Ureter (tissue), 1 donor: ENCODE measurements at regions not wholly inside any gene's neighbourhood (a gene's known extent, or its start where the extent isn't known, plus 50 kb on each side); places are given as distances from the start of the nearest gene placed in this dataset.

ENCODE experiments used
- DNase-seq: peaks from one replicate; pipeline ENCODE4 v3.0.0-alpha.2; 2020; ENCODE audit warnings: low spot score
- donor health status: DM: yes; HTN: yes; CAD: no.

DNA sequence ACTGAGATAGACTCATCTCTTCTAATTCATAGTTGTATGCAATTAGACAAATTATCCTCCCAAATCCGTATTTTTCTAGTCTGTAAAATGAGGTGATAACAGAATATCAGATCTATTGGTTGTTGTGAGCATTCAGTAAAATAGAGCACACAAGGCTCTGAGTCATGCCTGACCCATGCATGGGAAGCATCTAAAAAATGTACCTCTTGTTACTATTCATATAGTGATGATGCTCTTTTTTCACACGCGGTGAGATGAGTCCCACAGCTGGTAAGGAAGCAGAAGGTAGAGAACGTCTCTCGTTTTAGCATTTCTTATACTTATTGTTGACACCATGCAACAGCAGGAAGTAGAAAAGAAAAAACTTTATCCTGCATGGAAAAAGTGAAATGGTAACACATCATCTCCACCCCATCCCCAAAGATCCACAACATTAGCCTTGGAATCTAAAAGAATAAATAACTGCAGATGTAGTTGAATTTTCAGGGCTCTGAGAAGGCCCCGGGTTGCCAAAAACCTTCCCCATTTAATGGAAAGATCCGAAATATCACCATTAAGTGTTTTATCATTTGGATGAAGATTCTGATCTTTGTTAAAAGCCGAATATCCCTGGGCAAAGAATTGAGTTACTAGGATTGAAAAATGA lies 215.6 kb downstream of the TMEM114 start:
- DNase-seq: no peak

DNA sequence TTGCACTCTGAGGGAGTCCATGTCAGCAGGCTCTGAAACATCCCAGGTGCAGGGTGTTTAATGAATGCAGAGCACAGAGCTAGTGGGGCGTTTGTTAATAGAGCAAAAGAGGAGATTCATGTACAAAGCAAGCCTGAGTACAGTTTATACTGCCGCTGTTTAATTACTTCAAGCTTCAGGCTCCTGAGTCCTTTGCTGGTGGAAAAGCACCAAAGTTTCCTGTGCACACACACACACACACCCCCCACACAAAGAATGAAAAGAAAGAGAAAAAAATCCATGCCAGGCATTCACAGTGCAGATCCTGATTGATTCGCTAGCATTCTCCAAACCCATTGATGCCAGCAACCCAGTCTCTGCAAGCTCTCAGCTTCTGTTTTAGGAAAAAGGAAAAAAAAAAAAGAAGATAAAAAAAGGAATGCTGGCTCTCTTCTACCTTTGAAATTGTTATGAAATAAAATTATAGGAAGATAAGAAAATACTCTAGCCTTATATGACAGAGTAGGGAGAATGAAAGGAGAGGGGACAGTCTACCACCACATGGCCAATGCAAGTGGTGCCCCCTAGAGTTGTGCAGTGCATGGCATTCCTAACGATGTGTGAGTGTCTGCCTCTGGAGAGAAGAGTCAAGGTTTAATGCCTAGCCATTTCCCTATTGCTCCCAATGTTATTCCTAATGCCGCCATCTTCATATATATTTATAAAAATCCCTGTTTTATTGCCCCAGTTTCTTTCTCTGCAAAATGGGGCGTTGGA lies 216.5 kb downstream of the TMEM114 start:
- DNase-seq: no peak

DNA sequence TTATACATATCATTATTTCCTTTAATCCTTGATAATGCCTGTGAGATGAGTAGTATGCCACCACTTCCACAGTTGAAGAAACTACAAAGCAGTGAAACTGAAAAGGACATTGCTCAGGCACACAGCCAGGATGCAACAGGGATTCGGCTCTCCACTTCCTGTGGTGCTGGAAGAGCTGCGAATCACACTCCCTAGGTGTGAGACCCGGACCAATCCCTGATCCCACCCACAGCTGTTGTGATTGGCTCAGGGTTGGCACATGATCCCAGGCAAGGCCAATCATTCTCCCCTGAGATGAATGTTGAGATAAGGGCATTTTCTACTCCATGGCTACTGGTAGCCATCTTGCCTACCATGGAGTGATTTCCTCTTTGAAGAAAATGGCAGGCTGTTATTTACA lies 218.2 kb downstream of the TMEM114 start:
- no peak for DNase-seq

DNA sequence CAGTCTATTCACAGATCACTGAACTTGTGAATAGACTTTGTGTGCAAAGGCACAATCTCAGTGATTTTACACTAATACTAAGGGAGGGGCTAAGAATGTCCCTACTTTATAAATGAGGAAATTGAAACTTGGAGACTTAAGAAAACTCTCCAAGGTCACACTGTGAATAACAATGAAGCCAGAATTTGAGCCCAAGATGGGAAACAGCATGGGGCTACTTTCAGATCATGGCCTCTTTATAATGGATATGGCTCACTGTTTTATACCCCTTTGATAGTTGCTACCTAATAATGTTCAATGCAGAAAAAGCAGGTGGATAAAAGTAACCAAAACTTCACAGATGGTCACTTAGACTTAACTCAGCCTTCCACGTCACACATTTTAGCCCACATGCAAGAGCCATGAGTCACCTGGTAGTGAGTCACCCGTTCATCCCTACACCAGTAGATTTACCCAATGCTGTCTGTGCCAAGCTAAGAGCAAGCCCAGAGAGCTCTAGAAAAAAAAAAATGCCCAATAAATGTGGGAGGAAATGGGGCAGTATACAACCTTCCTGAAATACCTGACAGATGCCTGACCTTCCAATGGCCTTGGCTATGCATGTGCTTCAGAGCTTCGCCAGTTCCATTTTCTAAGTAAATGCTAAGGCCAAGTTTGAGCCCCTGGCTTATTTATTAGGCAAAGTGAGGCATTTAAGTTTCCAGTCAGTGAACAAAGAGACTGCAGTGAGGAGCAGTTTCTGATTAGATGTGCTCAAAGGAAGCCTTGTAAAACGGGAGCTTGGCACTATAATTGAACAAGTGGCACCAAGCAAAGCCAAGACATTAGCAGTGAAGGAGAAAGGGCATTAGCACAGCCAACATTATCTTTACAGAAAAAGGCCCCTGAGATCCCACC lies 219.7 kb downstream of the TMEM114 start:
- no peak for DNase-seq

DNA sequence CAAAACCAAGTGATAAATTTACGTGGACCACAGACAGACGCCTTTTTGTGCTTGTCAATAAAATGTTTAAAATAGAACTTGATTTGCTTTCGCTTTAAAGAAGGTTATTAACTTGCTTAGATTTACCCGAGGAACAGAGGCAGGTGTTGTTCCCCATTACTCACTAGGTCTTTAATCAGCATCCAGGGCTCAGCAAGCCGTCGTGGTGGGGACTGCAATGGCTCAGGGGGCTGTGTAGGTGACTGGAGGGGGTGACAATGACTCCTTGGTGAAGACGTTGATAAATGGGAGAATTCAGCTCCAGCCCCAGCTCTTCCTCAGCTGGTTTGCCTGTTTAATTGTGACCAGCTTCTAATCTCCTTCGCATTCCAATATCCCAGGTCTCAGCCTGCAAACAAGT lies 231.4 kb downstream of the TMEM114 start:
- DNase-seq: no peak

DNA sequence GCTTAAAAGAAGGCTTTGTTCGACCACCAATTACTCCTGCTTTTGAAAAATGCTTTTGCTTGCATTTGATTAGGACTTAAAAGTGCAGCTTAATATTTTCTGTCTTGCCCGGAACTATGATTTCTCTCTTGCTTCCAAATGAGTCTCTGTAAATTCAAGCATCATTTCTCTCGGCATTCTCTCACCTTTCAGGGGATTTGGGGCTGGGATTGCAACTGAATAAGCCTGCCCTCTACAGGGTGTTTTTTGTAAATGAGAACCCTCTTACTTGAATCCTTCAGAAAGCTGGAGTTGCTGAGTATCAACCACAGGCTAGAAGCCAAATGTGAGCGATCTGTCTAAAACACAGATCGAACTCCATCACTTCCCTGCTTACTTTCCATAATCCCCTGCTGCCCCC lies 234.6 kb downstream of the TMEM114 start:
- no peak for DNase-seq

DNA sequence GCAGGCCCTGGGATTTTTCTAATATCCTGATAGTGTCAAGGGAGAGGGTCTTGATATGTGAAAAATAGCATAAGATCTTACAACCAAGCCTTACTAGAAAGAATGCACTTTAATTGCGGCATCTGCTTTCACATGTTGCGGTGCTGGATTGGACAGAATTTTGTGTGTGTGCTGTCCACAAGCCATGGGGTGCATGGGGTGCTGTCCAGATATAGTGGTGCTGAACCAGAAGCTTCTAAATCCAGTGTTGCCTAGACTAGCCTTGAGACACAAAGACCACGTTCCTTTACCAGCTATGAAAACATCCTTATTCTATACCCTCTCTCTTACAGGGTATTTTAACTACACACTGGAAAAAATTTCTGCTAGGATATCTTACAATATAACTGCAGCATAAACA lies 244.0 kb downstream of the TMEM114 start:
- no peak for DNase-seq

DNA sequence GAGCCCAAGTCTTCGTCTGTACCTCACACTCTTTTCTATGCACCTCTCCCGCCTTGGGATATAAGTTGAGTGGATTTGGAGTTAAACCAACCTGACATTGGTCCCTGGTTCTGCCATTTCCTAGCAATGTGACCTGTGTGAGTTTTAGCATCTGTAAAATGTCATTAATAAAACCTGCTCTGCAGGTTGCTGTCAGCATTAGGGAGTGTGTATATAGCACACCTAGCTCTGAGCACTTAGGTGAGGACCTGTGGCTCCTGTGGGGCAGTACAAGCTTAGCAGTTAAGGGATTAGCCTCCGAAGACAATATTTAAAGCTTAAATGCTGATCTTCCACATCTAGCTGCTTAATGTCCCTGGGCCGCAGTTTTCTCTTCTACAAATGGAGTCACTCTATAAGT lies 248.0 kb downstream of the TMEM114 start:
- DNase-seq: no peak

DNA sequence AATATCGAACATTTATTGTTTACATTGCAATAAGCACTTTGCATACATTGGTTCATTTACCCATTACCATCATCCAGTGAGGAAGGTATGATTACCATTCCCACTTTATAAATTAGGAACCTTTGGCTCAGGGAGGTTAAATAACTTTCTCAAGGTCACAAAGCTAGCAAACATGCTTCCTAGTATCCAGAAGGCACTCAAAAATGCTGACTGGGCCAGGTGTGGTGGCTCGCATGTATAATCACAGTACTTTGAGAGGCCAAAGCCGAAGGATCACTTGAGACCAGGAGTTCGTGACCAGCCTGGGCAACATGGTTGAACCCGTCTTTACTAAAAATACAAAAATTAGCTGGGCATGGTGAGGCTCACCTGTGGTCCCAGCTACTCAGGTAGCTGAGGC lies 259.6 kb downstream of the TMEM114 start:
- no peak for DNase-seq

DNA sequence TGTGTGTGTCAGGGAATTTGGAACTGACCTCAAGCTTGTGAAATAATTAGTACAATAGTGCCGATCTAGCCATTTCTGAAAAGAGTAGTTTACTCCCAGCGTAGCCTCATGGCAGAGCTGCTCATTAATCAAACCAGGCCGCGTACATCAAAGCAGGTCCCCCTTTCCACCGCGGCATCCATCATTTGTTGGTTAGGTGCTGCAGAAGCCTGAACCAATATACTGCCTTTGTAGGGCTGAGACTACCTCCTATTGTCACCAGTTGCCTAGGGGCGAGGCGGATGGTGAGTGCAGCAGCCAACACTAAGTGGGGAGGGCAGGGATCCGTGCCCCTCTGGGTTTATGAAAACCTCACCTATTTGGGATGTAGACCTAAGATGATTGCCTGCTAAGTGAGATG lies 264.1 kb downstream of the TMEM114 start:
- DNase-seq: no peak

DNA sequence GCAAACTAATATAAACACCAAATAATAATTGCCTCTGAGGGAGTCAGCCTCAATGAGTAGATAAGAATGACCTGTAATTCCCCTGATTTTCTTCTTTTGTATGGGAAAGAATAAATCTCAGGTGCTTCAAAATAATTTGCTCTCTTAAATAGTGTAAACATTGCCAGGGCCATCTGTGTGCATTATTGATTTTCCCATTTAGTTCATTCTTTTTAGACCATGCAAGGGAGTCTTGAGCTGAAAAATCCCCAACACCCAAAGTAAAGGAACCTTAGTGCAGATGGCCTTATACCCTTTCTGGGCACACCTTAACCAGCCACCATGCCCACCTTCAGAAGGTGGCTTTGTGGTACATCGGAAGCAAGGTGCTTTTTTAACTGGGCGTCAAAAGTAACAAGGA lies 267.2 kb downstream of the TMEM114 start:
- DNase-seq: no peak

DNA sequence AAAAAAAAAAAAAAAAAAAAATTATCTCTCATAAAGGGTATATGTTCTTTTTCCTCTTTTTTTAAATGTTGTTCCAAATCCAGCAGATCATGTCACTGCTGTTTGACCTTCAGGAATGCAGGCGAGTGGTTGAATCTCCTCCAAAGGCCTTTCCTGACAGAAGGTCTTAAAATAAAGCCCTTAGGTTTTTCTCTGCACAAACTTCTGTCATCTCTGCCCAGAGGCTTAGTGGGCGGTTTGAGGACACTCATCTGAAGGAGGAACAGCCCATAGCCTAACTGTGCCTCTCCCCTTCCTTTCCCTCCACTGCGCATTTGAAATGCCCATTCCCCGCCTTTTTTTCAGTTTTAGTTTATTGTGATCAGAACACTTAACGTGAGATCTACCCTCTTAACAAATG lies 270.2 kb downstream of the TMEM114 start:
- no peak for DNase-seq

DNA sequence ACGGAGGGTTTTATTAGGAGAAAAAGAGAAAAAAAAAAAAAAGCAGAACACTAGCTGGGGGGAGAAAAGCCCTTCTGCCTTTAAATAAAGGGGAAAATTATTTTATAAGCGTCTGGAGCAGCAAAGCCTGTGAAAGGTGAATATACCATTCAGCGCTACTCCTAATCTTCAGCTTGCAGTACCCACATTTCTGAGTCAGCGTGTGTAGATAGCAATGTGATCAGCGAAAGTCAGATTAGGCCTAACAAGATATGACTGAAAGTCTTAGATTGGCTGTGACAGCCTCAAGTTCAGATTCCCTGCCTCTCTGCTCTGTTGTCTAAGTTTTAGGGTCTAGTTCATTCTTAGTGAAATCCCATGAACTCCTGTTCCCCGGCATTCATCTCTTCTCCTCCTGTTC lies 279.5 kb downstream of the TMEM114 start:
- no peak for DNase-seq

DNA sequence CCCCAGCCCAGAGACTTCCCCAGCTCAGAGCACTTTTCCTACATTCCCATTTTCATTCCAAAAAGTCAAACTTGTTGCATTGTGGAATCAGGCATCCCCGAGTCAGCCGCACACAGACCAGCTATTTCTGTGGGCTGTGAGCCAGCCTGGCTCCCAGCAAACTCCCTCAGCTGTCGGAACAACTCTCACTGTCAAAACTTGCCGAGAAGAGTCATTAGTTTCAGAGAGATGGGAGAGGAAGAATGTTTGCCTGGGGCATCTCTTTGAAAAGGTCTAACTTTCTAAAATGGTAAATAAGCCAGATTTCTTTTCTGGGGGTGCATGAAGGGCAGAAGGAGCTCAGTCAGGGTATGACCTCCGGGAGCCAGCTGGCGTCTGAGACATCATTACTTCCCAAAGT lies 280.0 kb downstream of the TMEM114 start:
- DNase-seq: no peak

DNA sequence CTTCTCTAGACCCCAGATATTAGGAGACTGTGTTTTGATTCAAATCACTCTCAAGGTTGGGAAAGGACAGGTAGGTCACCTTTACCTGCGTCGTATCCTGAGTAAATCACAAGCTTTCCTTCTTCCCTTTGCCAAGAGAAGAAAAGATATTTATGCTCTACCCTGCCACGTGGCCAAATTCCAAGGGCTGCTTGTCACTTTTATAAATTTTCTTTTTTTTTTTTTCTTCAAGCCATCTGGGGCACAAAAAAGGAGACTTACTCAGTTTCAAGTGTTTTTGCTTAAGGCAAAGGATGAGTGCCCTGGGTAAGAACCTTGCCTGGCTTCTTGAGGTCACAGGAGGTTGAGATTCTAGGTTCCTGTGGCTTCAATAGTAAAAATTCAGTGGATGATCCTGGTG lies 285.1 kb downstream of the TMEM114 start:
- no peak for DNase-seq

DNA sequence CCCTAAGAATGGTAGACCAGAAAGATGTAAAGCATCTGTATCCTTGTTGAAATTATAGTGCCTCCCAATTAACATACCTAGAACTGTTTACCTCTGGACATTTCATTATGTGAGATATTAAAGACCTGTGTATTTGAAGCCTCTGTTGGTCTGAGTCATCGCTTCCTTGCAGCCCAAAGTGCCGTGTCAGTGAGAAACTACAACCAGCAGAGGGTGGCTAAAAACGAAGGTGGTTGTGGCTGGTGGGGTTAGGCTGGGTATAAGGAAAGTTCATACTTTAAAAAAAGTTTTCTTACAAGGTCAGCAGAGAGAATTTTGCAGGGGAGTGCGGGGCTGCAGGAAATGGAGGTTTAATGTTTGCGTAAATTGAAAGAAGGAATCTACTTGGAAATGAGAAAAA lies 290.7 kb downstream of the TMEM114 start:
- DNase-seq: no peak

DNA sequence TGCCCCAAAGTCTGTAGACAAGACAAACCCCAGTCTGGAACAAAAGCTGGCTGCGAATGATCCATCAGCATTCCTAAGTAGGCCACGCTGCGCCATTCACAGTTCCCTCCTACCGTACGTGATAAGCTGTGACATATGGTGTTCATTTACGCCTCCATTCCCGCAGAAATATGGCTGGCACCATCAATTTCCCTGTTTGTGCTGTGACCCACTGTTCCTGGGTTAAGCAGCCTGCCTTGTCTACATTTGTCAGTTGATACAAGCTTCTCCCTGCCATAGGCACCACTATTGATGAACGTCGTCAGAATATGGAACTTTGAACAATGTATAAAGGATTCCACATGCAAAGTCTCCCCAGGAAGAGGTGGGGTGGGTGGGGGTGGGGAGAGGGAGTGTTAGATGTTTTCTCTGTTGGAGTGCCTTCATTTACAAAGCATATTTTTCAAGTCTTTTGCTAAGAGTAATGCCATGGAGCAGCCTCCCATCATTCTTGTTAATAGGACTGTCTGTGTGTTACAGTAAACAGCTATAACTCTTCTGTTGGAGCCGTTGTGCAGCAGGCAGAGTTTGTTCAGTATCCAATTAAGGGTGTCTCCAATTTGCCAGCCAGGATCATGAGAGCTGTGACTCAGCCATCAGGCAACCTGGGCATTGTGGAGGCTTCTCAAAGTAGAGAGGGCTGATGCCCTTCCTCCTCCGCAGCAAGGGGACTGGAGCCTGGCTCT lies 294.6 kb downstream of the TMEM114 start:
- DNase-seq: no peak

DNA sequence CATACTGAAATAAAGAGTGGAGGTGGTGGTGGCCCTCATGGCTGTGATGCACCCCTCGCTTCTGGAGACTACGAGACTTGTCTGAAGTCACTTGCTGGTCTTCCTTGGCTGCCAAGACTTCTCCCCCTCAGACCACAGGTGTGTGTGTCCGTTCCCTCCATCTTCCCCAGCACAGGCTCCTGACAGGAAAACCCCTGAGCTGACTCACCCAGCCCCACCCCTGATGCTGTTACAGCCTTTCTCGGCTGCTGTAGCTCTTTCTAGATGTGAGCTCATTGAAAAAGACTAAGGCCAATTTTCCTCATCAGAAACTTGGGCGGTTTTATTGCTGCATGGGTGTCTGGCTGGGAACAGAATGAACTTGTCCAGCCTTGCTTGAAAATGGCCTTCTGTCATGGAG lies 296.9 kb downstream of the TMEM114 start:
- no peak for DNase-seq

DNA sequence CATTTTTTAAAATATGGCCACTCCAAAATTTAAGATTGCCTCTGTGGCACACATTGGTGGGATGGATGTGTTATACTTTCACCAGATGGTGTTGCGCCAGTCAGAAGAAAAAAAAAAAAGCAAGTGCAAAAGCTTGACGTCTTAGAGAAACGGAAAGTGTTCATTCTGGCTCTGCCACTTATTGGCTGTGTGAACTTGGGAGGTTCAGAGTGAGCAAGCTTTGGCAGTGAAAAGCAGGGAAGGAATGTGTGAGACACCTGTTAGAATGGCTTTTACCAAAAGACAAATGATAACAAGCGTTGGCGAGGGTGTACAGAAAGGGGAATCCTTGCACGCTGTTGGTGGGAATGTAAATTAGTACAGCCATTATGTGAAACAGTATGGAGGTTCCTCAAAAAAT lies 298.0 kb downstream of the TMEM114 start:
- DNase-seq: no peak

DNA sequence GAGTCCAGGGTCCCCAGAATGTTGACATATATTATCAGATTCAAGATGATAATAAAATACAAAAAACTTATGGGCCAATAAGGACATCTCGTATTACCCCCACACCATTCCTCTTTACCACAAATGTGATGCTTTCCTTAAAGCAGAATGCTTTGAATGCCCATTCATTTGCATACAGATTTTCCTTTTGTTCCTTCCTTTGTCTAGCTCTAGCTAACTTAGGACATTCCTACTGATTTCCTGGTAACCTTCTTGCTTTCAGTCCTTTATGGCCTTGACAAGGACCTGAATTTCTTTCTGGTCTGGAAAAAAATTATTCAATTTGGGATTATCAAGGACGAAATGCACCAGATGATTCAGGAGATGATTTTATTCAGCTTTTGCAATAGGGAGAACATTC lies 304.0 kb downstream of the TMEM114 start:
- DNase-seq: no peak

DNA sequence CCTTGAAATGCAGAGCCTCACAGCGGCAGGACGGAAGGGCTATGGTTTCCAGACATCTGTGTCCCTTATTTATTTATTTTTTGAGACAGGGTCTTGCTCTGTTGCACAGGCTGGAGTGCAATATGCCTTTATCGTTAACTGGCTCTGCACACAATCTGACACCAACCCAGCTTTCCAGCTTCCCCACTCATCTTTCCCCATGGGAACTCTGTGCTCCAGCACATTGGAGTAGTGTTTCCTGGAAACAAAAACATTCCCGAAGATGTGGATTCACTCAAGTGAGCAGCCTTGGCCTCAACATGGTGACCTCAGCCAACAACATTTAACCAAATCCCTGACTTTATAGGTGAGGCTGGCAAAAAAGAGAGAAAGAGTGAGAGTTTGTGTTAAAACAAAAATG lies 307.1 kb downstream of the TMEM114 start:
- no peak for DNase-seq

DNA sequence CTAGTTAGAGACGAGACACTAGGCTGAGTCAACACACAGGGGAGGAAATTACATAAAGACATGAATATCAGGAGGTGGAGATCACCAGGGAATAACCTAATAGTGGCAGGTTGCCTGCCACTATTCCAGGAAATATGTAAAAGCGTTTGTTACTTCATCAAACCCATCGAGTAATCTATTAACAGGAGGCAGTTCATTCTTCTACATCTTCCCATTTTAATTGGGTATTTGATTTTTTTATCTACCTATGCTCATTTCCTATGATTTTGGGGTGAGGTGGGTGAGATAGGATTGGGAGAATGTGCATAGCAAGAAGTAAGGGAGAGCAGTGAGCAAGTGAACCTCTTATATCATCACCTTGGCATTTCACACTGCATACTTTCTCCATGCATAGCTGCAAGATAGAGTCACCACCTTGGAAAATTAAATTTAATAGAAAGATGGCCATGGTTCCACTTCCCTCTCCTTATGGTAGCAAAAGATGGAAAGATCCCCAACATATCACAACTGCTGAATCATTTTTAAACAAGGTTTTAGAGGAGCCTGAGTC lies 312.2 kb downstream of the TMEM114 start:
- no peak for DNase-seq
